ENCODE measurements at regions not wholly inside any gene's neighbourhood (a gene's known extent, or its start where the extent isn't known, plus 50 kb on each side); places are given as distances from the start of the nearest gene placed in this dataset.
"Not testable (repeated sequence)": the region's sequence is repeated elsewhere in the genome, so short reads cannot be mapped to it uniquely, and the experiment has no call there.

DNA sequence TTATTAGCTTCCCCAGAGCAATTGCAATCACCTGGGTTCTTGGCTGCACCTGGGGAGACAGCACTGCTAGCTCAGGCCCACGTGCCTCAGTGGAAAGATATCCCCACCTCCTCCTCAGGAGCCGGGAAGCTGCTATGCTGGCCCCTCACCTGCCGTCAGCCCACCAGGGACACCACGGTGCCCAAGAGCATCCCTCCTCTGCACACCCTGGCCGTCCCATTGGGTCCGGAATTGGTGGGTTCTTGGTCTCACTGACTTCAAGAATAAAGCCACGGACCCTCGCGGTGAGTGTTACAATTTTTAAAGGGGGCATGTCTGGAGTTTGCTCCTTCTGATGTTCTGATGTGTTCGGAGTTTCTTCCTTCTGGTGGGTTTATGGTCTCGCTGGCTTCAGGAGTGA lies 72.3 kb upstream of the MEF2A start:
- H3K27me3 ChIP-seq (ENCODE audit: insufficient read depth, low read length), result no peaks in the 10 kb centered on the region
- no peak overlapping the region for H3K9ac ChIP-seq (ENCODE audit: low read depth, low read length)
- H3K4me1 ChIP-seq (ENCODE audit: insufficient read depth, low read length), result no peaks in the 10 kb centered on the region
- H3K27ac ChIP-seq (ENCODE audit: low read length), result no peak overlapping the region
- H3K36me3 ChIP-seq (ENCODE audit: insufficient read depth, low read depth, low read length), result no peaks in the 10 kb centered on the region
- H3K4me3 ChIP-seq (ENCODE audit: low read length), result no peak overlapping the region
- no peaks in the 10 kb centered on the region for H3K9me3 ChIP-seq (ENCODE audit: insufficient read depth, low read depth, low read length)

DNA sequence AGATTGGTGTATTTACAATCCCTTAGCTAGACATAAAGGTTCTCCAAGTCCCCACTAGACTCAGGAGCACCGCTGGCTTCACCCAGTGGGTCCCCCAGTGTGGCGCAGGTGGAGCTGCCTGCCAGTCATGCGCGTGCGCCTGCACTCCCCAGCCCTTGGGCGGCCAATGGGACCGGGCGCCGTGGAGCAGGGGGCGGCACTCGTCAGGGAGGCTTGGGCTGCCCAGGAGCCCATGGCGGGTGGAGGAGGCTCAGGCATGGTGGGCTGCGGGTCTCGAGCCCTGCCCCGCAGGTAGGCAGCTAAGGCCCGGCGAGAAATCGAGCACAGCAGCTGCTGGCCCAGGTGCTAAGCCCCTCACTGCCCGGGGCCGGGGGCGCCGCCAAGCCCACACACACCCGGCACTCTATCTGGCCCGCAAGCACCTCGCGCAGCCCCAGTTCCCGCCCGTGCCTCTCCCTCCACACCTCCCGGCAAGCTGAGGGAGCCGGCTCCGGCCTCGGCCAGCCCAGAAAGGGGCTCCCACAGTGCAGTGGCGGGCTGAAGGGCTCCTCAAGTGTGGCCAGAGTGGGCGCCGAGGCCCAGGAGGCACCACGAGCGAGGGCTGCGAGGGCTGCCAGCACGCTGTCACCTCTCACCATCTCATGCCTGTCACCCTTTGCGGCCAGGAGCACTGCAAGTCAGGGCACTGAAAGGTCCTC lies 71.1 kb upstream of the MEF2A start:
- H3K4me1 ChIP-seq (ENCODE audit: insufficient read depth, low read length); H3K27me3 ChIP-seq (ENCODE audit: insufficient read depth, low read length); H3K9ac ChIP-seq (ENCODE audit: low read depth, low read length); H3K9me3 ChIP-seq (ENCODE audit: insufficient read depth, low read depth, low read length); H3K36me3 ChIP-seq (ENCODE audit: insufficient read depth, low read depth, low read length); H3K27ac ChIP-seq (ENCODE audit: low read length); H3K4me3 ChIP-seq (ENCODE audit: low read length): not testable (repeated sequence)

DNA sequence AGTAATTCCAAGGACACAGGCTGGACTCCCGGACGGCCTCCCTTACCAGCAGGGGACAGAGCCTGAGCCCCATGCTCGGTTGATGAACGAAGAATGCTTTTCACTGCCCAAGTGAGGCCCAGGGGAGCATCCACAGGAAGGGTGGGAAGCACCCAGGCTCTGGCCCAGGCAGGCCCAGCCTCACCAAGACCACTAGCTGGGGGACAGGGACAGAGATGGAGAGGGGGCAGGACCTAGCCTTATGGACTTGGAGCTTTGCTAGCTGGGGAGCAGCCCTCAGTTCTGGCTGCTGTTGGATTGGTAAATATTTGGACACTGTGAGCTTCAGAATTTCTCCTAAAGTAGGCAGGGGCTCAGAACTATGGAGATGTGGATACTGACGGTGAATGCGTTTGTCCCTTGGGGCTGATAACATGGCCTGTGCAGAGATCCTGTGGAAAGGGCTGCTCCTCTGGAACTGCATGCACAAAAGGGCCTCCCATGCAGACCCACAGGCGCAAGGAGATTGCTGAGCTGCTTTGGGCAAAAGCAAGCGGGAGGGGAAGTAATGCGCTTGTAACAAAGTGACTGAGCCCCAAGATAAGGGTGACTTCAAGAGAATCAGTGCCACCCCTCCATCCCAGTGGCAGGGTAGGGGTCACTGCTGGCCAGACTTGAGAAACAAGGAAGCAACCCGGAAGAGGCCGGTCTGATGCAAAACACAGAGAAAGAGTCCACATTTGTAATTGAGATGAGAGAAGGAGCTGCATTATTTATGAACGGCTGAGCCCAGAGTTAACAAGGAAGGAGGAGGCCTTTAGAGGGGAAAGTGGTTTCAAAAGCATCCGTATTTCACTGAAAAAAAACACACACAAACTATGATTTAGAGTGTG lies 70.1 kb upstream of the MEF2A start:
- Histone ChIP-seq H3K9me3 (ENCODE audit: insufficient read depth, low read depth, low read length) (no peaks in the 10 kb centered on the region), H3K36me3 (ENCODE audit: insufficient read depth, low read depth, low read length) (no peaks in the 10 kb centered on the region), H3K9ac (ENCODE audit: low read depth, low read length) (no peak overlapping the region), H3K4me3 (ENCODE audit: low read length) (no peak overlapping the region), H3K27me3 (ENCODE audit: insufficient read depth, low read length) (no peaks in the 10 kb centered on the region), H3K4me1 (ENCODE audit: insufficient read depth, low read length) (no peaks in the 10 kb centered on the region), H3K27ac (ENCODE audit: low read length) (no peak overlapping the region)

DNA sequence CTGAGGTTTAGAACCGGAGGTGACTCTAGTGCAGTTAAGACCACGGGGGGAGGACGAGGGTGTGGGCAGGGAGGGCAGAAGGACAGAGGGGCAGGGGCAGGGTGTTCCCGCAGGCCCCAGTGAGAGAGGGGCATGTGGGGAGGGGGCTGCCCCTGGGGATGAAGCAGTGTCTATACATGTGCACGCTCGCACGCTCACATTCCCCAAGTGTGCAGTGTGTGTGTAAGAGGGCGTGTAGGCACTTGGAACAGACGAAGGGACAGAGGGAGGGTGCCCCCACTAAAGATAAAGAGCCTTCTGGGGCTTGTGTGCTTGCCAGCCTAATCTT lies 69.5 kb upstream of the MEF2A start:
- no peak overlapping the region for H3K4me3 ChIP-seq (ENCODE audit: low read length)
- H3K4me1 ChIP-seq (ENCODE audit: insufficient read depth, low read length), result no peaks in the 10 kb centered on the region
- H3K27ac ChIP-seq (ENCODE audit: low read length), result no peak overlapping the region
- no peaks in the 10 kb centered on the region for H3K27me3 ChIP-seq (ENCODE audit: insufficient read depth, low read length)
- H3K9ac ChIP-seq (ENCODE audit: low read depth, low read length), result no peak overlapping the region
- no peaks in the 10 kb centered on the region for H3K36me3 ChIP-seq (ENCODE audit: insufficient read depth, low read depth, low read length)
- H3K9me3 ChIP-seq (ENCODE audit: insufficient read depth, low read depth, low read length), result no peaks in the 10 kb centered on the region

DNA sequence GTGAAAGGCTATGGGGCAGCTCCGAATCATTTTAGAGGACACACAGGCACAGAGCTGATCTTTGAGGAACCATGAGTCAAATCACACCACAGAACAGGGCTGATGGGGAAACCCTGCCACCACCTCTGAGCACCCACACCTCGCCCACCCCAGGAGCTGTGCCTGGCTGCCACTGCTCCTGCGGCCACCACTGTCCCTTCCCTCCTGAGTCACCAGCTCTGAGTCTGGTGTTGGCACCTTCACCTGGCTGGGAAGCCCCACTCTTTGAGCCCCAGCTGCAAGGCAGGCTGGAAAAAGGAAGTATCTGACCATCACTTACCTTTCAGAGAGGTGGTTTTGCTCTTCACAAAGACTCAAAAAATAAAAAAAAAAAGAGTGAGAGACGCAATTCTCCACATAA lies 63.6 kb upstream of the MEF2A start:
- no peak overlapping the region for H3K4me3 ChIP-seq (ENCODE audit: low read length)
- no peaks in the 10 kb centered on the region for H3K9me3 ChIP-seq (ENCODE audit: insufficient read depth, low read depth, low read length)
- no peaks in the 10 kb centered on the region for H3K27me3 ChIP-seq (ENCODE audit: insufficient read depth, low read length)
- H3K4me1 ChIP-seq (ENCODE audit: insufficient read depth, low read length), result no peaks in the 10 kb centered on the region; the same call in 1 of the 2 replicates
- no peak overlapping the region for H3K27ac ChIP-seq (ENCODE audit: low read length)
- no peak overlapping the region for H3K9ac ChIP-seq (ENCODE audit: low read depth, low read length)
- no peaks in the 10 kb centered on the region for H3K36me3 ChIP-seq (ENCODE audit: insufficient read depth, low read depth, low read length)

DNA sequence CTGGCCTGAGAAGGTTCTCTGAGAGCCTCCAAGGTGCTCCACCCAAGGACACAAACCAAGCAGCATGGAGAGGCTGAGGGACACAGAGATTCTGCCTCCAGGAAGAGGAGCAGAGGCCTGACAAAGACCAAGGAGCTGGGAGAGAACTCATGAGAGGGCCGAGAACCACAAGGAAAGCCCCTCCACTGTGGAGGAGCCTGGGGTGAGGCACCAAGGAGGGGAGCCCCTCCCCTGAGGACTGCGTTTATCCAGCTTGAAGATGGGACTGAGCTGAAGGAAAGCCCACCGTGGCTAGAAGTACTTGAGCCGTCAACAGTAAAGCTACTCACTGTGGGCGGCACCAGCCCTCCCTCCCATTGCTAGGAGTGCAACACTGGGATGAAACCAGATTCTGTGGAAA lies 63.1 kb upstream of the MEF2A start:
- Histone ChIP-seq H3K9ac (ENCODE audit: low read depth, low read length) (no peak overlapping the region), H3K4me1 (ENCODE audit: insufficient read depth, low read length) (no peaks in the 10 kb centered on the region; the same call in 1 of the 2 replicates), H3K36me3 (ENCODE audit: insufficient read depth, low read depth, low read length) (no peaks in the 10 kb centered on the region), H3K27ac (ENCODE audit: low read length) (no peak overlapping the region), H3K4me3 (ENCODE audit: low read length) (no peak overlapping the region), H3K27me3 (ENCODE audit: insufficient read depth, low read length) (no peaks in the 10 kb centered on the region), H3K9me3 (ENCODE audit: insufficient read depth, low read depth, low read length) (no peaks in the 10 kb centered on the region)

DNA sequence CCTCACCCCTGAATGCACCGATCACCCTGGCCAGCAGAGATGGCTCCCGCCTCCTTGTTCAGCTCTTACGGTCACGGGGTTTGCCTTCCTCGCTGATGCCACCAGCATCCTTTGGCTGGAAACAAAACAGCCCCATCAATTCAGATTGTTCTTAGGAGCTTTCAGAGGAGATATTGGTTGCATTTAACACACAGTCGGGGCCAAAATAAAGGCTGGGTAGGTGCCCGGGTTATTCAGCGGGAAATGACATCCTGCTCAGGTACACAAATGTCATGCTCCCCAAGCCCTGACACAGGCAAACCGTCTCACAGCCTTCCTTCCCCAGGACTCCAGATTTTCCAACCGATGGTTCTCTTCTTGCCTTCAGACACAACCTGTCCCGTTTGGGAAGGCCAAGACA lies 62.4 kb upstream of the MEF2A start:
- Histone ChIP-seq H3K27me3 (ENCODE audit: insufficient read depth, low read length) (no peaks in the 10 kb centered on the region), H3K4me1 (ENCODE audit: insufficient read depth, low read length) (no peaks in the 10 kb centered on the region; the same call in 1 of the 2 replicates), H3K9ac (ENCODE audit: low read depth, low read length) (no peak overlapping the region), H3K9me3 (ENCODE audit: insufficient read depth, low read depth, low read length) (no peaks in the 10 kb centered on the region), H3K36me3 (ENCODE audit: insufficient read depth, low read depth, low read length) (no peaks in the 10 kb centered on the region), H3K4me3 (ENCODE audit: low read length) (no peak overlapping the region), H3K27ac (ENCODE audit: low read length) (no peak overlapping the region)

DNA sequence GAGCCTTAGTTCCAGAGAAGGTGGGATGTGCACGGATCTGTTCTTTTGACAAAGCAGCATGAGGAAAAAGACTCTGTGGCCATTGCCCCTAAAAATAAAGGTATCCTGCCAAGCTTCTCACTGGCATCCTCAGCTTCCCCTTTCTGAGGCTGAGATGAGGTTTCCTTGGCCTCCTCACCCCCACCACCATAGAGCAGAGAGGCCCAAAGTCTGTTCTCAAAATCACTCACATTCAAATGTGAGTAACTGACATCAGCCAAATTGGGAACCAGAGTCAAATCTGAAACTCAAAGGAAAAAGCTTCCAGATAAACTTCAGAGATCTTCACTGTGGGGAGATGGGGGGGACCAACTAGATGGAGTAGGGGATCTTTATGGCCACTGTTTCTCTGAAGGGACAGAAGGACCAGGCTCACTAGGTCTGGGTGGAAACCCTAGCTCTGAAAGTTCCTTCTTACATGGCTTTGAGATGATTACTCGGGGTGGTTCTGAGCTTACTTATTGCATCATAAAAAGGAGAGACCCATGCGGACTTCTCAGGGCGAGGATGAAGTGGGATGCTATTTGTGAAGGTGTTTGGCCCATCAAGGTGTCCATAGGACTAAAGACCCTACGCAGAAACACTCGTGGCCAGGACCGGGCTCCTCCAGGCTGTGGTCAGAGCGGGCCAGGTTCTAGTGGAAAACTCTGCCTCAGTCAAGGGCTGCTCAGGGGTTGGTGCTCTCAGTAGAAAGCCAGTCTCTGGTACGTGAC lies 61.5 kb upstream of the MEF2A start:
- H3K27me3 ChIP-seq (ENCODE audit: insufficient read depth, low read length), result no peaks in the 10 kb centered on the region
- no peaks in the 10 kb centered on the region for H3K36me3 ChIP-seq (ENCODE audit: insufficient read depth, low read depth, low read length)
- H3K9me3 ChIP-seq (ENCODE audit: insufficient read depth, low read depth, low read length), result no peaks in the 10 kb centered on the region
- no peak overlapping the region for H3K27ac ChIP-seq (ENCODE audit: low read length)
- H3K9ac ChIP-seq (ENCODE audit: low read depth, low read length), result no peak overlapping the region
- H3K4me1 ChIP-seq (ENCODE audit: insufficient read depth, low read length), result no peaks in the 10 kb centered on the region; the same call in 1 of the 2 replicates
- H3K4me3 ChIP-seq (ENCODE audit: low read length), result no peak overlapping the region

DNA sequence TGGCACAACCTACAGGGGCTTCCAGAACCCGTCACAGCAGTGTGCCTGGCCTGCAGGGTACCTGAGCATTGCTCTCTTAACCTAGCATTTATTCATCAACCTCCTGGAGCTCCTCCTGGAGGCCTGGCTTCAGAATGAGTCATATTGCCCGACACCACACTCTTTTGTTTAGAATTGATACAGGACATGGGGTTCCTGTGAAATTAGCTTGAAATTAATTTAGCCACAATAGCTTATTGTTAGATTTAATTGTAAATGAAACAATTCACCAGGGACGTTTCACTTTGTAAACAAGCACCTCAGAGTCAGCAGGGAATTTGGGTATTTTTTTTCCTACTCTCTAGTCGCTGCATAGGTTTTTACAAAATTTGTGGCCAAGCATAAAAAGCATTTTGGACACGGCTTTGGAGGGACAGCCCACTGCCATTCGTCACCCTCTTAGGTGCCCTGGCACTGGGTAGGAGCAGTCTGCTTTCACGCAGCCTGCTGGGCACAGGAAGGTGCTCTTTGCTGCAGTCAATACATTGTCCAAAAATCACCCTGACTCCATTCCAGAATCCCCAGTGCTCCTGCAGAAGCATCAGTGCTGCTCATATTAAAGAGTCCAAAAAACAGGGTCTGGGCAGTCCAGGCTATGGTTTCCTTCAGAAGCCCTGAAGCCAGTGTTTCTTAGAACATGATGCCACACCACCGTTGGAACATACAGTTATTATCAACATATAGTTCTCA lies 60.8 kb upstream of the MEF2A start:
- Histone ChIP-seq H3K4me3 (ENCODE audit: low read length) (no peak overlapping the region), H3K27me3 (ENCODE audit: insufficient read depth, low read length) (no peaks in the 10 kb centered on the region), H3K9me3 (ENCODE audit: insufficient read depth, low read depth, low read length) (no peaks in the 10 kb centered on the region), H3K27ac (ENCODE audit: low read length) (no peak overlapping the region), H3K36me3 (ENCODE audit: insufficient read depth, low read depth, low read length) (no peaks in the 10 kb centered on the region), H3K9ac (ENCODE audit: low read depth, low read length) (no peak overlapping the region), H3K4me1 (ENCODE audit: insufficient read depth, low read length) (no peaks in the 10 kb centered on the region; the same call in 1 of the 2 replicates)

DNA sequence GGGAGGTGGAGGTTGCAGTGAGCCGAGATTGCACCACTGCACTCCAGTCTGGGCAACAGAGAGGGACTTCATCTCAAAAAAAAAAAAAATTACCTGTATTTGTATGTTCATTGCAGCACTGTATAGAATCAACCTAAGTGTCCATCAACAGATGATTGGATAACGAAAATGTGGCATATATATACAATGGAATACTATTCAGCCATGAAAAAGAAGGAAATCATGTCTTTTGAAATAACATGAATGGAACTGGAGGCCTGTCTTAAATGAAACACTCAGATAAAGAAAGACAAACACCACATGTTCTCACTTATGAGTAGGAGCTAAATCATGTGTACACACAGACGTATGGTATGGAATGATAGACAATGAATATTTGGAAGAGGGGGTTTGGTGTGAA lies 59.4 kb upstream of the MEF2A start:
- Histone ChIP-seq H3K9ac (ENCODE audit: low read depth, low read length) (no peak overlapping the region), H3K27ac (ENCODE audit: low read length) (no peak overlapping the region), H3K36me3 (ENCODE audit: insufficient read depth, low read depth, low read length) (no peaks in the 10 kb centered on the region), H3K4me3 (ENCODE audit: low read length) (no peak overlapping the region), H3K27me3 (ENCODE audit: insufficient read depth, low read length) (no peaks in the 10 kb centered on the region), H3K9me3 (ENCODE audit: insufficient read depth, low read depth, low read length) (no peaks in the 10 kb centered on the region), H3K4me1 (ENCODE audit: insufficient read depth, low read length) (no peaks in the 10 kb centered on the region; the same call in 1 of the 2 replicates)

DNA sequence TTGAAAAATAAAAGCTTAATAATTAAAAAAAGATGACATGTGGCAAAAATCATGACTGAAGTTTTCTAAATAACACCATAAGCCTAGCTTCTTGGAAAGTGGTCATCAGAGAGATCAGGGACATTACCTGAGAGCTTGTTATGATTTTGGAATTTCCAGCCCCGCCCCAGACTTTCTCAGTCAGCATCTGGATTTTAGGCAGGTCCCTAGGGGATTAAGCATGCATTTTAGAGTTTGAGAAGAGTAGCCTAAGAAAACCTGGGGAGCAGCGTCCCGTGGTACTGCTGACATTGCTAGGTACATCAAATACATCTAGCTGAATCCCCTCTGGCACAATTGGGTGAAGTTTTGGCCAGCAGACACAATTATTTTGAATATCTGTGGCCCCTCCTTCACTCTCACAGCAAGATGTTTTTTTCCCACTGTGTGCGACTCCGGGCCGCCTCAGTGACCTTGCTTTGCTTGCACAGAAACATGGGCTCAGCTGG lies 58.7 kb upstream of the MEF2A start:
- Histone ChIP-seq H3K4me3 (ENCODE audit: low read length) (no peak overlapping the region), H3K4me1 (ENCODE audit: insufficient read depth, low read length) (no peaks in the 10 kb centered on the region; the same call in 1 of the 2 replicates), H3K36me3 (ENCODE audit: insufficient read depth, low read depth, low read length) (no peaks in the 10 kb centered on the region), H3K27ac (ENCODE audit: low read length) (no peak overlapping the region), H3K27me3 (ENCODE audit: insufficient read depth, low read length) (no peaks in the 10 kb centered on the region), H3K9me3 (ENCODE audit: insufficient read depth, low read depth, low read length) (no peaks in the 10 kb centered on the region), H3K9ac (ENCODE audit: low read depth, low read length) (no peak overlapping the region)

All from iPS-20b (cell line).